Activated CD4-positive, alpha-beta T cell treated with anti-CD3 and anti-CD28 coated beads, Interleukin-2, amount 50 U/mL, for 1 hour (primary cell): ENCODE measurements at regions not wholly inside any gene's neighbourhood (a gene's known extent, or its start where the extent isn't known, plus 50 kb on each side); places are given as distances from the start of the nearest gene placed in this dataset.
"Not testable (repeated sequence)": the region's sequence is repeated elsewhere in the genome, so short reads cannot be mapped to it uniquely, and the experiment has no call there.

ENCODE experiments used
- DNase-seq: peaks from one replicate; pipeline ENCODE4 v3.0.0-alpha.2; 2020

DNA sequence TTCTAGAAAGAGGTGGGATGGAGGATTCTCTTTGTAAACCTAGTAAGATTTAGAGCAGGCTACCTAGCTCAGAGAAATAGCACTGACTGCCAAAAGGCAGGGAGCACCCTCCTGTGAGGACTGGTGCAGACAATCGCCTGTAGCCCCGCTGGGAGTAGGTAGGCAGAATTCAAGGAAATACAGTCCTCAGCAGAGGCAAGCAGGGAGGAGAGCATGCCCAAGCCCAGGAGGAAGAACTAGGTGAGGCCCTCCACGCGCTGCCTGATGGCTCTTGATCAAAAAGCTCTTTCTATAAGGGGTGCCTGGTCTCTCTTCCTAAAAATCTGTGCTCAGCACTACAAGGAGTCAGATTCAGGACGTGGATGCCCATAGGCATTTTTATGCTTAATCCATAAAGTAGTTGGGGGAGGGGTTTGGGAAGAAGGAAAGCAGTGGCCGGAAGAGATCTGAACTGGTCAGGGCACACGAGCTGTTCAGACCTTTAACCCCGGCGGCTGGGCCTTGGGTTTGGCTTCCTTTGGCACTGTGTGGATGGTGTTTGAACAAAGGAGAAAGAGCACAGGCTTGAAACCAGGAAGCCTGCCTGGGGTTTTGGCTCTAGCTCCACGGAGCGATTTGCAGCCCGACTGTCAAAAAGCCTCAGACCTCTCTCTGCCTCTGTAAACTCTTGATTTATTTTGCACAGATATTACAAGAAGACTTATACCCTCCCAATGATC is 320.6 kb downstream of the FOXO1 start:
- no peak for DNase-seq

DNA sequence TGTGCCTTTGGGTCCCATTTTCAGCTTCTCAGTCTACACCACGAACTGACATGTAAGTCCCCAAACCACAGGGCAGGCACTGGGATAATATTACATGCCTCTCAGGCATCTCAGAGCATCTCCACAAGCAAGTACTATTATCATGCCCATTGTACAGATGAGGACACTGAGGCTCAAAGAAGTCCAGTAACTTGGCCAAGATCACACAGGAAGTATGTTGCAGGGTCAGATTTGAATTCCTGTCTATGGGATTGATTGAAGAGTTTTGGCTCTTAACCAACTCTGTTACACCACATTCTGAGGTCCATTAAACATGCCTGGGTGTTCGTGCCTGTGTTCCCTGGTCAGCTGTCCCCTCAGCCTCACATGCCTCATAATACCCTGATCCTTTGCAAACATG is 319.8 kb downstream of the FOXO1 start:
- no peak for DNase-seq

DNA sequence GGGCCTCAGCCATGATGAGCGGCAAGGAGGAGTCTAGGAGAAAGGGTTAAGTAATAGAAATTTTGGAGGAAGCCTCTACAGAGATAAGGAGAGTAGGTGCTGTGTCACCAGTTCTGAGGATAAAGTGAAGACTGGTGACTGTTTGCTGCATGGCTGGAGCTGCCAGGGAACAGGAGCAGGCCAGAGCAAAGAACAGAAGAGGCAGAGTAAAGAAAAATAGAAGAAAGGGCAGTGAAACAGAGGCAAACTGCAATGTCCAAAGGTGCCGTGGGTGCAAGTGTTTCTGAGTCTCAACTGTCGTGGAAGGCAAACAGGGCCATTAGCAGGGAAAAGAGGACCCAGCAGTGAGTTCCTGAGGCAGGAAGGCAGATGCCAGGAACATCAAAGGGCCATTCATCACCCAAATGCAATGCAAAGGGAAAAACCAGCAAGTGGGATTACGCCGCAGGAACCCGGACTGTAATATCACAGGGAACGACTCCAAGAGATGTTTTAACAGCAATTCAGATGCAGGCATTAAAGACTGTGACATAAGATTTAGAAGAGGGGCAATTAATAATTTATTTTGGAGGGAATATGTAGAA is 318.3 kb downstream of the FOXO1 start:
- DNase-seq: no peak

DNA sequence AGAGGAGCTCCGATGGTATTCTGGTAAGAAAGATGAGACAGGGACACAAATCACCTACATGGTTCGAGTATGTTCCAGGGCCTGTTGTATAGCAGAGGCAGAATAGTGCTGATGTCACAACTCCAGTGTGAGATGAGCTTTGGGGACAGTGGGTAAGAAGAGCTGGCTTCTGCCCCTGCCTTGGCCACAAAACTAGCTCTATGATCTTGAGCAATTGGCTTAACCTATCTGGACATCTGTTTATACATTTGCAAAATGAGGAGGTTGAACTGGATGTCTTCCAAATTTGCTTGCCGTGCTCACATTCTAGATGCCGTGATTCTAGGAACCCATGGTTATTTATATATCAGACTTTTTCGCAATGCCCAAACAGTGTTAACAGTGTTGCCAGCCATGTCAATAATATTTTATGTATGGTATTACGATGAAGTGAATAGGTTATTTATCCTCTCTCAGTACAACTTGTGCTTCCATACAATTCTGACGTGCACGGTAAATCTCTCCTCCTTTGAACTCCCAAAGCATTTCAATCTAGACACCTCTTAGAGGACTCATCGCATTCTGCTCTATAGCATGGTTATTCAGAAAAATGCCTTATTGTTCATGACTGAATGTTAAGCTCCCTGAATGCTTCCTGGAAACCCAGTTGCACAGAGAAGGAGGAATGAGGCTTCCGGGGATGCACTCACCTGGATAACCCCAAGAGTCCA is 316.0 kb downstream of the FOXO1 start:
- no peak for DNase-seq

DNA sequence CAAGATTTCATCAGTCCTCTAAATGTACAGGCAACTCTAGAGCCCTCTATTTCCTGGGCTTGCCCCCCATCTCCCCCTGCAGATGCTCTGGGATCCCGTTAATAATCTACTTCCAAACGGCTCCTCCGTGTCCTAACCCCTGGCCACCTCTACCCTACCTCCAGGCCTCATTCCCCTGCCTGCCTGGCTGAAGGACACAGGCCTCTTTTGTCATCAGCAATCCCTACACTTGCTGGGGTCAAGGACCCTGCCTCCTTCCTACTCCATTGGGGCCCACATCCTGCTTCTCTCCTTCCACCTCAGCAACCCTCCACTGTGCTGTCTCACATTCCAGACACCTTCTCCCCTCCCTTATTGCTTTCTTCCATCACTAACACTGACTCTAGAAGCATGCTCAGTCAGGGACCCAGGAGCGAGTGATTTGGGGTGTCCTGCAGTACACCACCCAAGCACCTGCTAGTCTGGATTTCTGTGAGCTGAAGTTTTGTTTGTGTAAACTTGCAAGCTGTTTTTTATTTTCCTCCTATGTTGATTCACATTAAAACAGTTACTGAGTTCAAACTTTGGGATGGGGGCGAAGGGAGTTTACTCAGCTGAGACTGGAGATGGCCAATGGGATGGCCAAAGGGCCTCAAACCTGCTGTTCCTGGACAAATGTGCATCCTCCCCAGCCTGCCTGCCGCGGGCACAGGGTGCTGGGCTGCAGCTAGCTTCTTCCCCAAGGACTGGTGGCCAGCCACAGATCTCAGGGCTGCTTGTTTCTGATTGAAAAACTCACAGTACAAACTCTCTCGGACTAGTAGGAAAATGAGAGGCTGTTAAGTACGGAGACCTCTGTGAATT is 314.7 kb downstream of the FOXO1 start:
- no peak for DNase-seq

DNA sequence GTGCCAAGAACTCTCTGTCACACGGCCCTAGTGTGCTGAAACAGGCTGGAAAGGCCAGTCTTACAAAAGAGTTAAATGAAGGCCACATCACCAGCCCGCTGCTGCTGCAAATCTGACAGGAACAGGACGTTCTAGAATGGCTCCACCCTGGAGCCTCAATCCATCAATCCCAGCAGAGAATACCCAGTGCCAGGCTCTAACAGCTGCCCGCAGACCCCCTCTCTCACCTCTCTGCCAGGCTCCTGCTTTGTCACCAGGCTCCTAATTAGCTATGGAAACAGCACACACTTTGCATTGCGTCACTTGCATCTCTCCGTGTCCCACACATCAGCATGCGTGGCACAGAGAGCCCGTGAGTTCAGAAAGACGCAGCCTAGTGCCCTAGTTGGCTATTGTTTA is 314.1 kb downstream of the FOXO1 start:
- no peak for DNase-seq

DNA sequence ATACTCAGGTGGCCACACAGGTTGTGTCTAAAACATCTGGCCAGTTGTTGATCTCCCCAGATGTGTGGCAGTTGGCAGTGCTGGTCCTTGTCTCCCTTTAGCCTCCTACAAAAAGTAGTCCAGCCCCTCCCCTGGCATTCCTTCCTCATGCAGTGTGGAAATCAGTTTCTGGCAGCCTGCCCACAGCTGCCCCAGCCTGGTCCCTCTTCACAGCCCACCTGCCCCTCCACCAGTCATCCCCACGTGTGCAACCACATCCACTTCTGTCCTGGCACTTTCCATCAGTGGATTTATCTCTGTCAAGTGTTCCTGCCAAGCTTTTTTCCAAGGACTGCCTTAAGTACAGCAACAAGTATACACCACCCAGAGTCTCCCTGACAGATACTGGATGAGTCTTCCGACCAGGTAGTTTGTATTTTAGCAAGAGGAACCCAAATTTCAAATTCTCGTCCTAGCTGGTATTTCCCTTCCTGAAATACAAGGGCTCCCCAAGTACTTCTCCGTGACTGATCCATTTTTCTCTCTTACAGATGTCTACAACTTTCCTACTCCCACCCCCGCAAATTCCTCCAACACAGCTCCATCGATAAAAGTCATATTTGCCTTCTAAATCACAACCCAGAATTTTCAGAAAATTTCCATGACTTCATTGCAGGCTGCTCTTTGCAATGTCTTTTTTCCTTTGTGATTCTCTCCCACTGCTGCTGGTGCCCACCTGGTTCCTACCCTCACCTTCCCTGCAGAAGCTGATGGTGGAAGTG is 313.5 kb downstream of the FOXO1 start:
- DNase-seq: no peak

DNA sequence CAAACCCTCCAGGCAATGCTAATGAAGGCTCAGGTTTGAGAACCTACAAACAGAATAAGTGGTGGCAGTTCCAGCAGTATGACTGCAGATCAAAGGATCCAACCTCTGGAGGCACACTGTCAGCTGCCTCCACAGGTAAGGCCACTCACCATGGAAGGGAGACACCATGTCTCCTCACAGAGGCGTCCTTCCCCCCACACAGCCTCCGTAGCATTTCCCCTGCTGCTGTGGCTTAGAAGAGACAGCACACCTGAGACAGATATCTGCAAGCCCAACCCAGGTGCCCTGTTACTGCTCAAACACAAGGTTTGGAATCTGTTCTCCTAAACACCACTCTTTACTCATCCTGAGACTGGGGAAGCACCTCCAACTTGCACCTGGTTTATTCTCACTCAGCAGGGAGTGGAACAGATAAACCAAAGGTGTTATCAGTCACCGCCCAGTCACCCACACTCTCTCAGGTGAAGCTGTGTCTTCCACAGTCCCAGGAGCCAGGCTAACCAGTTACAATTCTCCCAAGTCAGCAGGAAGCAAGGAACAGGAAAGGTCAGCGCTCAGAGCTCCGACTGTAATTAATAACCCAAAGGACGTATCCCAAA is 311.2 kb downstream of the FOXO1 start:
- no peak for DNase-seq

DNA sequence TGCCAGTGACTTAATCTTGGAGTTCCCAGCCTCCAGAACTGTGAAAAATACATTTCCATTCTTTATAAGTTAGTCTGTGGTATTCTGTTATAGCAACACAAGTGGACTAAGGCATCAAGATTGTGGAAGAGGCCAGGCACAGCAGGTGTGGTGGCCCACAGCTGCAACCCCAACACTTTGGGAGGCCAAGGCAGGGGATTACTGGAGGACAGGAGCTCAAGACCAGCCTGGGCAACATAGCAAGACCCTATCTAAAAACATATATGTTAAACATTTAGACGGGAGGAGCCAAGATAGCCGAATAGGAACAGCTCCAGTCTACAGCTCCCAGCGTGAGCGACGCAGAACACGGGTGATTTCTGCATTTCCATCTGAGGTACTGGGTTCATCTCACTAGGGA is 310.4 kb downstream of the FOXO1 start:
- DNase-seq: no peak

DNA sequence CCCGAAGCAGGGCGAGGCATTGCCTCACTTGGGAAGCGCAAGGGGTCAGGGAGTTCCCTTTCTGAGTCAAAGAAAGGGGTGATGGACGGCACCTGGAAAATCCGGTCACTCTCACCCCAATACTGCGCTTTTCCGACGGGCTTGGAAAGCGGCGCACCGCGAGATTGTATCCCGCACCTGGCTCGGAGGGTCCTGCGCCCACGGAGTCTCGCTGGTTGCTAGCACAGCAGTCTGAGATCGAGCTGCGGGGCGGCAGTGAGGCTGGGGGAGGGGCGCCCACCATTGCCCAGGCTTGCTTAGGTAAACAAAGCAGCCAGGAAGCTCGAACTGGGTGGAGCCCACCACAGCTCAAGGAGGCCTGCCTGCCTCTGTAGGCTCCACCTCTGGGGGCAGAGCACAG is 310.0 kb downstream of the FOXO1 start:
- not testable (repeated sequence) for DNase-seq

DNA sequence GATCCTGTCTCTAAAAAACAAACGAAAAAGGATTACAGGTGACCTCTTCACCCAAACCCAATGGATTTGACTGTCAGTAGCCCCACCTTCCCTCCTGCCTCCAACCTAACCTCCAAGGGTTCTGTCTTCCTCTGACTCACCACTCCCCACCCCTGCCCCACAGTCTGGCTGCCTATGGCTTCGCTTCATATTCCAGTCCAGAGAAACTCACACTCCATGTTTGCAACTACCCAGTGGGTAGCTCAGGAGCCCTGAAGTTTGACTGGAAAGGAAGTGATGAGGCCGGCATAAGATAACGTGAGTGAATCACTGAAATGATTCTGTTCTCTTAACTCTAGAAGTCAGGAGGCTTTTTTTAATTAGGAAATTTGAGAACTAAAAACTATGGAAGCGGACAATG is 303.9 kb downstream of the FOXO1 start:
- no peak for DNase-seq

DNA sequence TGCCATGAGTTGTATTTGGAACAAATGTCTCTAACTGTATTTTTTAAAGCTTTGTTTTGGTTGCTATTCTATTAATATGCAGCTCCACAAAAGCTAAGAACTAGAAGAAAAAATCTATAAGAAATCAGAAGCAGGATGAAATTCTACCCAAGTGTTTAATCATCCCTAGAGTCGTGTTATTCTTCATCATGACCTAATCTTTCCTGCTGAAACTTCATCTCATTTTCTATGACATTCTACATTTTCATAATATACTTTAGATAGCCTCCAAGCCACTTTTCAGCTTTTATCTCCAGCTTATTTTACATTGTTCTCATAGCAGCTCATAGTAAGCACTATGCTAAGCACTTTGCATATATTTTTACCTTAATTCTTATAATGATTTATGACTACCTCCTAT is 302.8 kb downstream of the FOXO1 start:
- no peak for DNase-seq

DNA sequence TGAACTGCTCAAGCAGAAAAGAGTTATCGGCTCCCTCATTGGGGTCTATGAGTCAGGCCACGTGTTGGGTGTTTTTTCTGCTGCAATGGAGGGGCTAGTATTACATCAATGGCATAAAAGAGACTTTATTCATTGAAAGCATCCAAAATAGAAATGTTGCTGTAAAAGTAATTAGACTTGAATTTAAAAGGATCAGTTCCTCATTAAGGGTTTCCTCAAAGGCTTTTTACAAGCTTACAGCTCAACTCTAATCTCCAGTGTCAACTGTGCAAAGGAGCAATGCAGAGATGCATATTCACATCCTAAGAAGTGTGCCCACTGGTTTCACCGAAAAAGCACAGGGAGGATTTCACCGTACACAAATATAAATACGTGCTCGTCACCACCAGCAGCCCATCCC is 300.3 kb downstream of the FOXO1 start:
- no peak for DNase-seq

DNA sequence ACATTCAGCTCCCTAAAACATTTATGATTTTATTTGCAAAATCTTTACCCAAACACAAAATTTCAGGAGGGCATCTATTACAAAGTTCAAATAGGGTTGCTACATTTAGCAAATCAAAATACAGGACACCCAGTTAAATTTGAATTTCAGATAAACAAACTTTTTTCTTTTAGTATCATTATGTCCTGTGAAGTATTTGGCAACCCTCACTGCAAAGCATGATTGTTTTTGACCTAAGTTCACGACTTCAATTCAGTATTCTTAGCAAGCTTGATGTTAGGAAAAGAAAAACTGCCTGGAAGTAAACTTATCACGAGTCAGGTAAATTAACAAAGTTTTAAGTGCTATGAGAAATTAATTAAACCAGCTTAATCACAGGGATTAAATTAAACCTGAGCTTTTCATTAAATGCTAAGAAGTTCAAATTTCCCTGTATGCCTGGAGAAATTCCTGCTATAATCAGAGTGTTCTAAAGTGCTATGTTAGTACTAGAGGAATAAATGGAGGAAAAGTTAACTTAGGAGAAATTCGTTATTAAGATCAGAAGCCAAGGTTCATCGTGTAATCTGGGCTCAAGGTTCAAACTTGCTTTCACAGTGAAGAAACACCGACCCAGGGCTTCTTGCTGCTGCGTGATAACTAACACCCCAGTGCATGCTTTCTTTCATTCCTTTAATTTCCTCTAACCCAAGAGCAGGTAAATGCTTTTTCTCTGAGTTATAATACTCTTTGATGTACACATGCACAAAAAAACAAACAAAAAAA is 298.1 kb downstream of the FOXO1 start:
- no peak for DNase-seq

DNA sequence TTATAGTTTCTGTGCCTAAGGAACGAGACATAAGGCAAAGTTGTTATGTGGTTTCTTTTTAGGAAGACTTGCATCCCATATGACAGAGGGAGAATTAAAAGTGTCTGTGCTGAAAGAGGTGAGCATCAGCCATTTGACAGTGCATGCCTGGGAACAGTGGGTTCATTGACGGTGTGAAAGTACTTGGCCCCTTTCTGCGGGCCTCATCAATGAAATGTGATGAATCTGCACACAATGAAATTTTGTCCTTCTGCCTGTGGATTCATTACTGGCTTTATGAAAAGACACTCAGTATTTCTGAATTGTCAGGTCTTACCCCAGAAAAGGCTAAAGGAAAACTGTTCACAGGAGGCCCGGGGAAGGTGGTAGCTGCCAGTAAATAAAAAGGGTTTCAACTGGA is 295.8 kb downstream of the FOXO1 start:
- no peak for DNase-seq

DNA sequence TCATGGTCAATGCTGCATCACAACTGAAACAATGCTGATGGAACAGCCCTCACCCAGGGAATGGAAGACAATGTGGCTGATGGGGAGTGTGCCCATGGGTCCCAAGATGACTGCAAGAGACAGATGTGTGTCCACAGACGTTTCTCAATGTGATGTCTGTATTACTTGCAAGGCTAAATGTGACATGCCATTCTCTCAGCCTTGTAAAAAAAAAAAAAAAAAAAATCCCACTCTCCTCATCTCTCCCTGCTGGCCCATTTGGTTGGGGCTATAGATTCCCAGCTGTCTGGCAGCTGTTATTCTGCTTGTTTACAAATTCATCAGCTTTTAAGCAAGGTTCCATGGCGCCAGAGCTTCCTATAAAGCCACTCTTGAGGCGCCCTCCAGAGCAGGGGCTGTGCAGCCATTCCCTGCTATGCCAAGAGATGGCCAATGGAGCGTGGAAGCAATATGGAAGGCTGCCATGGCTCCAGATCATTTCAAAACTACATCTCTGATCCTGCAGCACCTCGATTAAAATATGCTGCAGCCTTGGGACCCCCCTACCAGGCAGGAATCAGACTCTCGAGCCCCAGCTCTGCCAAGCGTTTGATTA is 294.8 kb downstream of the FOXO1 start:
- no peak for DNase-seq

DNA sequence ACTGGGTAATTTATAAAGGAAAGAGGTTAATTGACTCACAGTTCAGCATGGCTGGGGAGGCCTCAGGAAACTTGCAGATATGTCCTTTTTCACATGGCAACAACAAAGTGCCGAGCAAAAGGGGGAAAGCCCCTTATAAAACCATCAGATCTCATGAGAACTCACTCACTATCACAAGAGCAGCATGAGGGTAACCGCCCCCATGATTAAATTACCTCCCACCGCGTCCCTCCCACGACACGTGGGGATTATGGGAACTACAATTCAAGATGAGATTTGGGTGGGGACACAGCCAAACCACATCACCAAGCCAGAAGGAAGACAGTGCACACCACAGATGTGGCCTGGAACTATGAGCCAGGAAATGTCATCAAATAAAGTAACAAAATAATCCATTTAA is 292.8 kb downstream of the FOXO1 start:
- not testable (repeated sequence) for DNase-seq

DNA sequence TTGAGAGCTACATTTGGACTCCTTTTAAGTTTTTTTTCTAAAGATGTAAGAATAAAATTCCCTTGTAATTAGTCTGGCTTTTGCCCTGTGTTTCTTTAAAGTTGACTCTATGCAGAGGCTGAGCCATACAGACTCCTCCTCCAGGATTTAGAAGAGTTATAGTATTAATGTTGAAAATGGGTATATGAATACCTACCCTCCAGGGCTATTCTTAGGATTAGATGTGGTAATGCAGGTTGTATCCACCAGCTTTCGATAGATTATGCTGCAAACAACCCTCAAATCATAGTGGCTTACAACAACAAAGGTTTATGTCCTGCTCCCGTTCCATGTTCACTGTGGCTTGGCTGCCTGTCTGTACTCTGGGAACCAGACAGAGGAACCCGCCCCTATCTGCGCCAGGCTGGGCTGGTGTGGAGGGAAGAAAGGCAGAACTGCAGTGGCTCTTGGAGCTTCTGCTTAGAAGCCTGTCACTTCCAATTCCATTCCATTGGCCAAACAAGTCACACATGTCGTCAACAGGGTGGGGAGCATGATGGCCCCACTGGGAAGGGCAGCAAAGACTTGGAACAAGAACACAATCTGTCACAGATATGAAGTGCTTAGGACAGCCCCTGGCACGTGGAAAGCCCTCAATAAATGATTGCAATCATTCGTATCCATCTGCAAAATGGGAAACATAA is 290.8 kb downstream of the FOXO1 start:
- DNase-seq: no peak

DNA sequence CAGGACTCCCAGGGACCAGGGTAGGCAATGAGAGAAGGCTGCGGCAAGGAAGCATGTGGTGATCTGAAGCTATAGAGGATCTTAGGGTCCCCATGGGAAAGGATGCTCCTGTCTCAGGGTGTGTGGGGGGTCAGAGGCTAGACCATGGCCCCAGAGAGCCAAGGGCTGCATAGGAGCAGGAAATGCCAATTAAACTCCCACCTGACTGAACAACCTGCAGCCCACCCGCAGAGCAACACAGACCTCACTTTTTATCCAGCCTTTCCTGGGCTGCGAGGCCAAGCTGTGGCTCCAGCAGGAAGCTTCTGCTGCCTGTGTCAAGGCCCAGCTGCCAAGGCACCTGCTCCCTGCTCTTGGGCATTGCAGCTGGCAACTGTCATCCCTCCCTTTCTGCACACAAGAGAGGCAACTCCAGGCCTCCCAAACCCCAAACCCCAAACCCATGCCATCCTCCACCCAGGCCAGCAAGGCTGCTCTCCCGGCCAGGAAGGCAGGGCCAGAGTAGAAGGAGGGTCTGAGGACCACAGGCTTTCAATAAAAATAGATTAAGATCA is 290.1 kb downstream of the FOXO1 start:
- DNase-seq: no peak

DNA sequence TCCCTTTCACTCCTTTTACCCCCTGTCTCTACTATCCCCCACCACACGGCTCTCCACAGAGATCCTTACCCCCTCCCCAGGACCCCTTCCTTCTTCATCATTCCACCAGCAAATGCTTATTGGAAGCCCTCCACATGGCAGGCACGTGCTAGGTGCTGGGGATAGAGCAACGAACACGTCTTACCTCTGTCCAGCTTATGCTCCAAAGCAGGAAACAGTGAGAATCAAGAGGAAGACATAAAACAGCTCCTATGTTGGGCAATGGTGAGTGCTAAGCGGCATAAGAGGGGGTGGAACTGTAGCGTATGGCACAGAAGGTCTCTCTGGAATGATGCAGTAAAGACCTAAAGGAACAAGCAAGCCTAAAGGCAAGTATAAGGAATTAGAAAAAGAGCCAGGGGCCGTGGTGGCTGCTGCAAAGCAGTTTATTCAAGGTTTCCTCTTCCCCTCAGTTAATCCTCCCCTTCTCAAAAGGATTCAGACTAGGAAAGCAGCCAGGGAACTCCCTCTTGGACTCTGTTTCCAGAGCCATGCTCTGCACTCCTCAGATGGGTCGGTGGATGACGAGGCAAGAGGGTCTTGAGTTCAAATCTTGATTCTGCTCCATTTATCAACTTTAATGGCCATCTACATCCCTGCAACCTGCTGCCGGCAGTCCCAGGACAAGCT is 289.4 kb downstream of the FOXO1 start:
- no peak for DNase-seq
